ENCODE measurements at regions not wholly inside any gene's neighbourhood (a gene's known extent, or its start where the extent isn't known, plus 50 kb on each side); places are given as distances from the start of the nearest gene placed in this dataset.

DNA sequence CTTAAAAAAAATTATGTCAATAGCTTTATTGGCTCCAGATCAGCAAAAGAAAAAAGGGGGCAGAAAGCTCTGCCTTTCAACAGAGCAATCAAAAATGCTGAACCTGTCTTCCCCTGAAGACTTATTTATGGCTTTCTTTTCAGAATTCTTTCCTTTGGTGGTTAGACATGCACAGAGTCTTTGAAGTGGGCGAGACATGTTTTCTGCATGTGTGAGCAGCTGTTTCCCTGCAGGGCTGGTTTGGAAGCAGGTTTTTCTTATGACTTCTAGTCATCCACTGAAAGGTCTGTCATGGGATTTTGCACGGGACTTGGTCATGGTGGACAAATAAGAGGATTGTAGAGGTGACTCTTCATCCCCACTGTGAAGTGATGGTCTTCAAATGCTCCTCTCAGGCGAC lies 160.3 kb downstream of the VAPA start:
- TF ChIP-seq CEBPB (IDR thresholded peaks at IDR 0.05) (no peak), TCF12 (IDR thresholded peaks at IDR 0.05; ENCODE audit: low read depth) (no peak)

DNA sequence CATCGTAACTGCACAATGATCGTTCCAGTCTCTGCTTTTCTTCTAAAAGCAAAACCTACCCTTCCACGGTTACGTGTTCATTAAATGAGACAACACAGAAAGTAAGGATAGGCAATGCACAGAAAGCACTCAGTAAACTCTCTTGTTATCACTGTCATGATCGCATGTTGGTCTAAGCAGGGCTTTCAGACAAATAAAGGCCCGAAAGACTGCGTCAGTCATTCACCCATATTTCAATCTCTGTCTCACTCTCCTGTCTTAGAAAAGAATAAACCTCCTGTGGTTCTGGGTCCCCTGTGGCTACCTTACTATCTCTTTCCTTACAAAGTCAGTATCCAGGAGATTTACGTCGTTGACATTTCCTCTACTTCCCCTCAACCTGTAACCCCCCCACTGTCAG lies 160.9 kb downstream of the VAPA start:
- TF ChIP-seq TCF12 (IDR thresholded peaks at IDR 0.05; ENCODE audit: low read depth) (no peak), EP300 (IDR thresholded peaks at IDR 0.05; ENCODE audit: borderline replicate concordance) (no peak), ZBTB7A (IDR thresholded peaks at IDR 0.05; ENCODE audit: low read depth) (no peak), EGR1 (IDR thresholded peaks at IDR 0.05) (no peak), YY1 (IDR thresholded peaks at IDR 0.05; ENCODE audit: low read depth) (no peak), TEAD4 (IDR thresholded peaks at IDR 0.05) (no peak), NFIC (IDR thresholded peaks at IDR 0.05) (no peak), TAF1 (IDR thresholded peaks at IDR 0.05; ENCODE audit: low read depth) (no peak), CREB1 (IDR thresholded peaks at IDR 0.05; ENCODE audit: low read depth) (no peak), RAD21 (IDR thresholded peaks at IDR 0.05; ENCODE audit: low read depth) (no peak)
- TF ChIP-seq, protein P1, sequence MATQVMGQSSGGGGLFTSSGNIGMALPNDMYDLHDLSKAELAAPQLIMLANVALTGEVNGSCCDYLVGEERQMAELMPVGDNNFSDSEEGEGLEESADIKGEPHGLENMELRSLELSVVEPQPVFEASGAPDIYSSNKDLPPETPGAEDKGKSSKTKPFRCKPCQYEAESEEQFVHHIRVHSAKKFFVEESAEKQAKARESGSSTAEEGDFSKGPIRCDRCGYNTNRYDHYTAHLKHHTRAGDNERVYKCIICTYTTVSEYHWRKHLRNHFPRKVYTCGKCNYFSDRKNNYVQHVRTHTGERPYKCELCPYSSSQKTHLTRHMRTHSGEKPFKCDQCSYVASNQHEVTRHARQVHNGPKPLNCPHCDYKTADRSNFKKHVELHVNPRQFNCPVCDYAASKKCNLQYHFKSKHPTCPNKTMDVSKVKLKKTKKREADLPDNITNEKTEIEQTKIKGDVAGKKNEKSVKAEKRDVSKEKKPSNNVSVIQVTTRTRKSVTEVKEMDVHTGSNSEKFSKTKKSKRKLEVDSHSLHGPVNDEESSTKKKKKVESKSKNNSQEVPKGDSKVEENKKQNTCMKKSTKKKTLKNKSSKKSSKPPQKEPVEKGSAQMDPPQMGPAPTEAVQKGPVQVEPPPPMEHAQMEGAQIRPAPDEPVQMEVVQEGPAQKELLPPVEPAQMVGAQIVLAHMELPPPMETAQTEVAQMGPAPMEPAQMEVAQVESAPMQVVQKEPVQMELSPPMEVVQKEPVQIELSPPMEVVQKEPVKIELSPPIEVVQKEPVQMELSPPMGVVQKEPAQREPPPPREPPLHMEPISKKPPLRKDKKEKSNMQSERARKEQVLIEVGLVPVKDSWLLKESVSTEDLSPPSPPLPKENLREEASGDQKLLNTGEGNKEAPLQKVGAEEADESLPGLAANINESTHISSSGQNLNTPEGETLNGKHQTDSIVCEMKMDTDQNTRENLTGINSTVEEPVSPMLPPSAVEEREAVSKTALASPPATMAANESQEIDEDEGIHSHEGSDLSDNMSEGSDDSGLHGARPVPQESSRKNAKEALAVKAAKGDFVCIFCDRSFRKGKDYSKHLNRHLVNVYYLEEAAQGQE (IDR thresholded peaks at IDR 0.05; ENCODE audit: low read depth) = no peak
- TF ChIP-seq, protein P2, sequence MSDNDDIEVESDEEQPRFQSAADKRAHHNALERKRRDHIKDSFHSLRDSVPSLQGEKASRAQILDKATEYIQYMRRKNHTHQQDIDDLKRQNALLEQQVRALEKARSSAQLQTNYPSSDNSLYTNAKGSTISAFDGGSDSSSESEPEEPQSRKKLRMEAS (IDR thresholded peaks at IDR 0.05) = no peak
- TF ChIP-seq, protein P3, sequence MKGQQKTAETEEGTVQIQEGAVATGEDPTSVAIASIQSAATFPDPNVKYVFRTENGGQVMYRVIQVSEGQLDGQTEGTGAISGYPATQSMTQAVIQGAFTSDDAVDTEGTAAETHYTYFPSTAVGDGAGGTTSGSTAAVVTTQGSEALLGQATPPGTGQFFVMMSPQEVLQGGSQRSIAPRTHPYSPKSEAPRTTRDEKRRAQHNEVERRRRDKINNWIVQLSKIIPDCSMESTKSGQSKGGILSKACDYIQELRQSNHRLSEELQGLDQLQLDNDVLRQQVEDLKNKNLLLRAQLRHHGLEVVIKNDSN (IDR thresholded peaks at IDR 0.05) = no peak

DNA sequence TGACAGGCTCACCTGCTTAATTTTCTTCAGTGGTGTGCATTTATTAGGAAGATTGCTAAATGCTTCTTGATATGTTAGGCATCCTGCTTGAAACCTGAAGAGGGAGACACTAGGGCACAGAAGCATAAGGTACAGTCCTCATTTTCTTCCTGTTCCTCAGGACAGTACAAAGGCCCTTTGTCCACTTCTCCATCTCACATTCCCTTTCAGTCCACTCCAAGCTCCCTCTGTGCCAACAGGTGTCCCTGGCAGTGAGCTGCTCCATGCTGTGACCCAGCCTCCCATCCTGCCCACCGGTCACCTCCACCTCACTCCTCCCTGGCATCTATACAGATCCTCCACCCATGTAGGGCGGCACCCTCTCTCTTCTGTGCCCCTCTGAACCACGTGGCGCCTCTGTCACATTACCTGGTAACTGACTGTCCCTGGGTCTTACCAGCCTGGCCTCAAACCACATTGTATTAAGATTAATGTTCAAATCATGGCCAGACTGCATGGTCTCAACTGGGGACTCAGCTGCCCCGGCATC lies 162.8 kb downstream of the VAPA start:
- TF ChIP-seq, protein P2 (IDR thresholded peaks at IDR 0.05) = no peak
- TF ChIP-seq YY1 (IDR thresholded peaks at IDR 0.05; ENCODE audit: low read depth) (no peak), EP300 (IDR thresholded peaks at IDR 0.05; ENCODE audit: borderline replicate concordance) (no peak), TAF1 (IDR thresholded peaks at IDR 0.05; ENCODE audit: low read depth) (no peak)

DNA sequence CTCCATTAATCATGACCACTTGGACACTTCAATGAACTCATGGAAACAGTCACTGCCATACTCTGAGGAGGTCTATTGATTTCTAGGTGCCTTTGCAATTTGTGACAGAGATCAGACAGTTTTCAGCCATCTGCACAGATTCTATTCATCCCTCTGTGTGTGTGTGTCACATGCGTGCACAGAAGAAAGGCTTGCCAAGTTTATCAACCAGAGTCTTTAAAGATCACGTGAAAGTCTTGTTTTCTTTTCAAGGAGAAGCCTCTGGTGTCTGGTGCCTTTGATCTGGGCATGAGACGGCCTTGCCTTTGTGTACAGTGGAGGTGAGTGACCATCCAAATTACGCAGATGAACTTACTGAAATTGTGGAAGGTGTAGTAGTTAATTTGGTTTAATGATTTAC lies 164.2 kb downstream of the VAPA start:
- TF ChIP-seq TEAD4 (IDR thresholded peaks at IDR 0.05) (no peak), EGR1 (IDR thresholded peaks at IDR 0.05) (no peak), CREB1 (IDR thresholded peaks at IDR 0.05; ENCODE audit: low read depth) (no peak), YY1 (IDR thresholded peaks at IDR 0.05; ENCODE audit: low read depth) (no peak), NFIC (IDR thresholded peaks at IDR 0.05) (no peak)

DNA sequence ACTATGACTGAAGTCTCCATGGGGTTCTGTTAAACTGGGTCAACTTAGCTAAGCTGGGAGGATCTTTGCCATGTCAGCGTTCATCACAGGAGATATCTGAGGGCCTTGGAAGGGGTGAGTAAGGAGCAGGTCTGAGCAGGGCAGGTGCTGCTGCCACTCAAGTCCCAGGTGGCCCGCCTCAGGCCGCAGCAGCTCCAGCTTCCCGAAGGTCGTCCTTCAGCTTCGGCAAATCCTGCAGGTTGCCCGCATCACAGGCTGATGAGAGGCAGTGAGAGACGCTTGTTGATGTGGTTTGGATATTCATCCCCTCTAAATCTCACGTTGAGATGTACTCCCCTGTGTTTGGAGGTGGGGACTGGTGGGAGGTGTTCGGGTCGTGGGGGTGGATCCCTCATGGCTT lies 166.6 kb downstream of the VAPA start:
- no peak for TF ChIP-seq TEAD4 (IDR thresholded peaks at IDR 0.05)
- TF ChIP-seq, protein P1 (IDR thresholded peaks at IDR 0.05; ENCODE audit: low read depth) = no peak
- TF ChIP-seq RAD21 (IDR thresholded peaks at IDR 0.05; ENCODE audit: low read depth) = no peak
- TF ChIP-seq, protein P3 (IDR thresholded peaks at IDR 0.05) = no peak
- TF ChIP-seq FOXM1 (IDR thresholded peaks at IDR 0.05; ENCODE audit: borderline replicate concordance, low read depth) = no peak
- no peak for TF ChIP-seq YY1 (IDR thresholded peaks at IDR 0.05; ENCODE audit: low read depth)
- no peak for TF ChIP-seq ZBTB7A (IDR thresholded peaks at IDR 0.05; ENCODE audit: low read depth)
- TF ChIP-seq TCF12 (IDR thresholded peaks at IDR 0.05; ENCODE audit: low read depth) = no peak
- no peak for TF ChIP-seq EP300 (IDR thresholded peaks at IDR 0.05; ENCODE audit: borderline replicate concordance)
- no peak for TF ChIP-seq CREB1 (IDR thresholded peaks at IDR 0.05; ENCODE audit: low read depth)
- no peak for TF ChIP-seq EGR1 (IDR thresholded peaks at IDR 0.05)

DNA sequence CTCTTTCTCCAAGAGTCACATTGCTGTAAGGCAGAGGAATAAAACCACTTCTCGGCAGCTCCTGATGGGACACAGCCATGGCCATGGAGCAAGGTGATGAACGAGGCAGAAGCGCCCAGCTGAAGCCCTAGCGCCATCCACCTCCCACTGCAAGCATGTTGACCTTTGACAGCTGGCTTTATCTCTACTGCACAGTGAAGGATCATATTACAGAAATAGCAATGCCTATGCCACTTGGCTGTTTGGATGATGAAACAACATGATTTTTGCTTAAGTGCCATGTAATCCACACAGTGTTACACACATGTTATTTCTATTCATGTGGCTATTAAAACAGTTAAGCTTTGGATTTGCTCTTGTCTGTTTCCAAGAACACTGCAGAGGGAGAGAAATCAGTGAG lies 167.7 kb downstream of the VAPA start:
- no peak for TF ChIP-seq YY1 (IDR thresholded peaks at IDR 0.05; ENCODE audit: low read depth)
- TF ChIP-seq RAD21 (IDR thresholded peaks at IDR 0.05; ENCODE audit: low read depth) = no peak
- TF ChIP-seq TAF1 (IDR thresholded peaks at IDR 0.05; ENCODE audit: low read depth) = no peak
- no peak for TF ChIP-seq FOXM1 (IDR thresholded peaks at IDR 0.05; ENCODE audit: borderline replicate concordance, low read depth)
- no peak for TF ChIP-seq EP300 (IDR thresholded peaks at IDR 0.05; ENCODE audit: borderline replicate concordance)
- TF ChIP-seq, protein P3 (IDR thresholded peaks at IDR 0.05) = no peak
- no peak for TF ChIP-seq CEBPB (IDR thresholded peaks at IDR 0.05)
- TF ChIP-seq, protein P1 (IDR thresholded peaks at IDR 0.05; ENCODE audit: low read depth) = no peak
- TF ChIP-seq ZBTB7A (IDR thresholded peaks at IDR 0.05; ENCODE audit: low read depth) = no peak
- TF ChIP-seq TCF12 (IDR thresholded peaks at IDR 0.05; ENCODE audit: low read depth) = no peak
- no peak for TF ChIP-seq NFIC (IDR thresholded peaks at IDR 0.05)
- TF ChIP-seq, protein P2 (IDR thresholded peaks at IDR 0.05) = no peak
- no peak for TF ChIP-seq EGR1 (IDR thresholded peaks at IDR 0.05)

Measured in Ishikawa (cell line).